ENCODE measurements at regions not wholly inside any gene's neighbourhood (a gene's known extent, or its start where the extent isn't known, plus 50 kb on each side); places are given as distances from the start of the nearest gene placed in this dataset.

DNA sequence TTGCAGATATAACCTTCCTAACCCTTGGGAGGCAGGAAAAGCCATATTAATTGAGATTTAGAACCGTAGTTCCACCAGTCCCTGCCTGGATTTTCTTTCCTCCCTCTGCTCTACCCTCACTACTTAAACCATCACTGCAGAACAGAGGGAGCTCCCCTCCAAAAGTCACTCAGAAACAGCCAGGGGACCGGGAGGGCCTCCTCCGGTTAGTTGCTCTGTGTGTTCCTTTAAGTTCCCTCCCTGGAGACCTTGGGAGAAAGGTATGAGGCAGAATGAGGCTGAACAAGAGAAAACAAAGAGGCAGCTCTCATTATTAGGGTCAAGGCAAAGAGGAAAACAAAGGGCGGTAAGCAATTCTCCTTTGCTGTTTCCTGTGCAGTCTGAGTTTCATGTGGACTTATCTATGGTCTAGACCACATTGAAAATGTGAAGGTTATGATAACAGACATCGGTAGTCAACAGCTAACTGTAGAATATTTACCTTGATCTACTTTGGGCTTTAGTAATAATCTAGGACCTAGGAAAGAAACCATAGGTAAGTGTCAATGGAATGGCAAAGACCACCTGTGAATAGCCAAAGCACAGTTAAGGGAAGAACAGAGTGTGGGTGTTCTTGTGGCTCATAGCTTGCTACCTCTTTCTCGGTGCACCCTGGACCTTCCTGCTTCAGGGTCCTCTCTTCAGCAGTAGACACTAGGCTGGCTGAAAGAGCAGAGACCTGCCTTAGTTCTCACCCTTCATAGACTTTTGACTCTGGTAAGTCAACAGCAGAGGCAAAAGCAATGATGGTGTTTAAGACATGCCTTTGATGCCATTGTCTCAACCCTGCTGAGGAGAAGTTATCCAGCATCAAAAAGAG is 250.9 kb upstream of the CITED2 start:
- DNase-seq = no peak

DNA sequence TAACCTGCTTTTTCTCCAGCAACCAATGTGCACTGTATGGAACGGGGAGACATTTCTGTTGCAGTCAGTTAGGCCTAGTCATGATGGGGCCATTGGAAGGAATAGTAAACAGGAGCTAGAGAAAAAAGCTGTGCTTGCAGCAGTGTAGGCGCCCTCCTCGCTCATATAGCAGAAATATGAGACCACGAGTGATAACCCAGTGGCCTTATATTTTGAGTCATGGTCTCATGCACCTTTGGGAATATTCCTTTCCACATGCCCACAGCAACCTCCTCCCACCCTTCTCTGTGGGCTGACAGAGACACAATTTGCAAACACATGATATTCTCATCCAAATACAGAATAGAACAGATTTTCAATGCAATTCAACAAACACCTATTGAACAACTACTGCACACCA is 248.9 kb upstream of the CITED2 start:
- DNase-seq = no peak

DNA sequence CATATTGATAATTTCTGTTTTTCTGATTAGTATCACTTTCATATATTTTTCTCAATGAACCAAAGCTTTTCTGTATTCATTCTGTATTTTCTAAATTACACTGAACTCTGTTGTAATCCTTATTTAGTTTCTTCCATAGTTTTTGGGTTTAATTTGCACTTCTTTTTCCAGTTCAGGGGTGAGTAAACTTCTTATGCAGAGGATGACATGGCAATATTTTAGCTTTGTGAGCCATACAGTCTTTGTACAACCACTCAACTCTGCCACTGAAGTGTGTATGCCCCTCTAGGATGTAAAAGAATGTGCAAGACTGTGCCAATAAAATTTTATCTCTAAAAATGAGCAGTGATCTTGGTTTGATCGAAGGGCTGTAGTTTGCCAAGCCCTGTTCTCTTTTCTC is 239.0 kb upstream of the CITED2 start:
- no peak for DNase-seq

DNA sequence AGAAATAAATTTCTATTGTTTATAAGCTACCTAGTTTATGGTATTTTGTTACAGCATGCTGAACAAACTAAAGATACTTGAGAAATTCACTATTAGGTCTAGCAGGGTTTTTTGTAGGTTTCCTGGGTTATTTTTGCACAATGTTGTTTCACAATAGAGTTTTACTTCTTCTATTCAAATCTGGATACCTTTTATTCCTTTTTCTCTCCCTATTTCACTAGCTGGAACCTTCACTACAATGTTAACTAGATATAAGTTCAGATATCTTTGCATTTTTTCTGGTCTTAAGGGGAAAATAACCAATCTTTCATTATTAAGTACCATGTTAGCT is 237.7 kb upstream of the CITED2 start:
- no peak for DNase-seq

DNA sequence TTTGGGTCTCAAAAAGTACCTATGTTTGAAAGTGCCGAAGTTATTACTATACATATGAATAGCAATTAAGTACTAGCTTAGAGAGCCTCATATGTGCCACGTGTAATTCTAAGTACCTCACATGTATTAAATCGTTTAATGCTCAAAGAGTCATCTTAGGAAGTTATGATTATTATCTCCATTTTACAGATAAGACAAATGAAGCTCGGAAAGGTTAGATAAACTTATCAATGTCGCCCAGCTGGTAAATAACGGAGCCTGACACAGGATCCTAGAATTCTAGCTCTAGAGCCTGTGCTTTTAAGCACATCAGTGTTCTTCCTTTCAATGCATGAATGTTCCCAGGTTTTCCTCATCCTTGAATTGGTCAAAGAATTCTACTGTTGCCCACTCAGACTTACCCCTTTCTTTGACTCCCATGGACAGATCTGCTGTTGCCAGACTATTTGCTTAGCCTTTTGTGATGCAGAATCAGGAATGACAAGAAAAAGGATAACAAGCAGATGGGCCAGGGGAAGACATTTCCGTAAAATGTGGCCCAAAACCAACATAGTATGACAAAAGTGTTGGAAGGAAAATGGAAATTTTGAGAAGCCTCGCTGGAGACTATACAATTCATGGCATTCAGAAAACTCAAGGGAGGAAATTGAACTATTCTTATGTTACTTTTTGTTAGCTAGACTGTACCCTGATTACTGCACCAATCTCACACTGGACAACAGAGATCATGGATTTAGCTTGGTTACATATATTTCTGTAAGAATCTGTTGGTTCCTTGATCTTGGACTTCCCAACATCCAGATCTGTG is 237.1 kb upstream of the CITED2 start:
- no peak for DNase-seq

DNA sequence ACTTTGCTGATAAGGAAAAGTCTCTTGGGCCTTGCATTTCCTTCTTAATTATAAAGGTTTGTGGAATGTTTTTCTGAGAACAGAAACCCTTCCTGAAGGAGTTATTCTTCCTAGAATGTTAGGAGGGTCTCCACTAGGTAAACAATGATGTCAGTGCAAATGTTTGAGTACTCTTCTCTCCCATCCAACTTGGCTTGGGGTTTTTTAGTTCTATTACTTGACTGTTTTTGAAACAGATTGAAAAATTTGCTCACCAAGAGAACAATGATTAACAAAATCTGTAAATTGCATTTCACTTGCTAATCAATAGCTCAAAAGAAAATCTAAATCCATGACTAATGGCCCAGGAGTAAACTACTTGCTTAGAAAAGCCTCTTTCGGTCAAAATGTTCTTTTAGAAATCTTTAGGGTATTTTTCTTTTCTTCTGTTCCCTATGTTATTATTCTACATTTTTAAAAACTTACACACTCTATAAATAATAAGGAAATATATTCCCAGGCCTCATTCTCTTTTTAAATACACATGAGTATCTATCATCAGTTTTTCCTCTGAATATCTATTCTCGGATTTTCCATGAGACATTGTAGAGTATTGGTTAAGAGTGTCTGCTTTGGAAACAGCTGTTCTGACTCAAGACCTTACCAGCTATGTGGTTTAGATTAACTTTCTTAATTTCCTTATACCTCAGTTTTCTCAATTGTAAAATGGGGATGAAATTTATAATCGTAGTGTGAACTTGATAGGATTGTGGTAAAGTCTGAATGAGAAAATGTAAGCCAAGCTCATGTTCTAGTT is 234.2 kb upstream of the CITED2 start:
- no peak for DNase-seq

DNA sequence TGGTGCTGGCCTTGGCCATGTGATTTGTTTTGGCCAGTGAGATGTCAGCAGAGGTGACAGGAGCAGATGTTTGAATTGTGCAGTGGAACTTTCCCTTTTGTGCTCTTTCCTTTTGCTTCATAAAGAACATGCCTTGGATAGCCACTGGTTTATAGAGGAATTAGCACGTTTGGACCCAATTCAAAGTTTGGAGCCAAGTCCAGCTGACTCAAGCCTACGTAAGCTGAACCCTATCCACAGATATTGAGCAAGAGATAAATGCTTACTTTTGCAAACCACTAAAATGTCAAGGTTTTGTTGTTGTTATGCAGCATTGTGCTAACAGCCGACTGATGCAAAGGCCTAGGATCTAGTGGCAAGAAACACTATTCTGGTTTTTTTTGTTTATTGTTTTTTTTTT is 230.9 kb upstream of the CITED2 start:
- no peak for DNase-seq

DNA sequence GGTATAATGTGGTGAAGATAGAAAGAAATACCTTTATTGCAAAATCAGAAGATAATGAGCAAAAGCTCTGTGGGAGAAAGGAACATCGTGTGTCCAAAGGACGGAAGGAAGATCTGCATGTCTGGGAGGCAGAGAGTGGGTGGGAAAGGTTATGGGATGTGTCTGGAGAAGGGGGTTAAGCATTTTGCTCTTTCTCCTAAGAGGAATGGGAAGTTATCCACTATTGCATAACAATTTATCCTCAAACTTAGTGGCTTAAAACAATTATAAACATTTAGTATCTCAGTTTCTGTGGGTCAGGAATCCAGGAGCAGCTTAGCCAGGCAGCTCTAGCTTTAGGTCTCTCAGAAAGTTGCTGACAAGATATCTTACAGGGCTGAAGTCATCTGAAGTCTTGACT is 229.1 kb upstream of the CITED2 start:
- no peak for DNase-seq

DNA sequence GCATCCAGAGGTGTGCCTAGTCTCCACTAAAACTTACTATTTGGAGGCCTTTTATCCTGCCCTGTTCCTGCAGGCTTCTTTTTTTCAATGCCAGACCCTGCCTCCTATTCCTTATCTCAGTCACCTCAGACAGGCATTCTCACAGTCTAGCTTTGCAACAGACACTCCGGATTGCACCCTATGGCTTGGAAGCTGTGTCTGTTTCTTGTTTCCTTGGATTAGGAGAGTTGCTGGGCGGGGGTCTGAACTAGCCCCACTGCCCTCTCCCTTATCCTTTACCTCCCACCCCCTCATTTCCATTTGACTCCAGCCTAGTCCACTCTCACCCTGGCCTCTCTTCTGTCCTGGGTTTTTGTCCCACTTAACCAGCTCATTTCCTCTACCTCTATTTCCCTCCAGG is 228.1 kb upstream of the CITED2 start:
- DNase-seq = no peak

DNA sequence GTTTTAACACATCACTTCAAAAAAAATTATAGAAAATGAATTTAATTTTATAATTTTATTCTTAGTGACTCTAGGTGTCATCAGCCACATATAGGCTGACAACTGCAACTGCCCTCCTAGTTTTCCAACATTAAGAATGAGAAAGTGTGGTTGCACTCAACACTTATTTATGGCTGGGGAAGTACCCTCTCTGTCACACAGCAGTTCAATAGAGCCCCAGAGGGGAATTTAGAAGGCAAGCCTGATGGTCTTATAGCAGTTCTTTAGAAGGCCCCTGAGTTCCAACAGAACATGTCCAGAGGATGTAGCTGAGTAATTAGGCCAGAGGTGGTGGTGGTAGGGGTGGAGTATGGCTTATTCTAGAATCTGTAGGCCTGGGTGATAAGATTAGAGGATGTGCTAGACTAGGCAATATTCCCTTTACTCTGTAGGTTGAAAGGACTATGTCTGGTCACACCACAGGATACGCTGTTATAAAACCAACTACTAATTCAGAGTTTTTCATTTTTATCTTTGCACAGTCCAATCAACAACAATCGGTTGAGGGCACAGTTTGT is 226.5 kb upstream of the CITED2 start:
- no peak for DNase-seq

DNA sequence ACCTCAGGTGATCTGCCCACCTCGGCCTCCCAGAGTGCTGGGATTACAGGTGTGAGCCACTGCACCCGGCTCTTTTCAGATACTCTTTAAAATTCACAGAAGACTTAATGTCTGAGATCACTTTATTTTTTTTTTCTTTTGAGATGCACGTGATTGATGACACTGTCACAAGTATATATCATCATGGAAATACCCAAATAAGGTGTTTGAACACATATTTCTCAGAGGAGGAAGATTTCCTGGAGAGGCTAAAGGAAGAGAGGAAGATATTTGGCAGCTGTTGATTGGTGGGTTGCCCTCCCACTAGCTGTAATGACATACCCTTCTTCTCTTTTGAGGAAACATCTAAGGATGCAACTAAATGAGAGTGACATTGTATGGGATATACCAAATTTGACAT is 225.9 kb upstream of the CITED2 start:
- no peak for DNase-seq

DNA sequence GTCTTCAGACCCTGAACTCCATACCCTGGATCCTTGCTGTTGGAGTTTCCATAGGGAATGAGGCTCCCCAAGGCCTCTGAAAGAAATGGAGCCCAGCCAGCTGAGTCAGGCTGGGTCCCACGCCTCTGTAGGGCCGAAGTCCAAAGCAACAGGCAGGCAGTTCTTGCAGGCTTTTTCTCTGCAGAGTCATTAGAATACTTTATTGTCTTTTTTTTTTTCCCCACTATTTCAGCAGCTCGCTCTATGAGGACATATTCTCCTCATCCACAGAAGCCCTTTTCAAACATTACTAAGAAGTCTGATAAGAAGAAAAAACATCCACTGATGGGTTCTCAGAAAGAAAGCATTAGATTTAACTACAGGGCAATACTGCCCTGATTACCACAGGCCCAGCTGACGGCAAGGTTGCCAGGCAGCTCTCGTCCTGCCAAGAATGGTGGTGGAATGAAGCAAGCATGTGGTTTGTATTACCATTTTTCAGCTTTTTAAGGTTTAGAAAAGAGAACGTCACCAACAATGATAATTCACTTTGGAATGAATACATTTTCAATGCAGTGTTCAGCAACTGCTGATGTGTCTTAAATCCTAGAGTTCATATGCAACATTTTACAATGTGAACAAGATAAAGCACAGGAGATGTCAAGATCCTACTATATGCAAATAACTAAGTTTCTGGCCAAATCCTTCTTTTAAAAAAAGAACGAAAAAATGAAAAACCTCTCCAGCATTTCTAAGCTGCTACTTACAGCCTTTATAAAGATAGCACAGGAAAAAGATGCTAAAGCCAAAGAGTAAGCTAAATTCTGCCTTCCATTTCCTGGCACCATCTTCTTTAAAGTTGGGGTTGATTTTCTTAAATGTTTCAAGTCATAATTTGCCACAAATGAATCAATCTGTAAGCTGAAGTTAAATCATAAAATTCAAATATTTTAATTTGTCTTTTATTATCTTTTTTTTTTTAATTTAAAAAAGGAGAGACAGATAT is 223.6 kb upstream of the CITED2 start:
- DNase-seq = no peak

DNA sequence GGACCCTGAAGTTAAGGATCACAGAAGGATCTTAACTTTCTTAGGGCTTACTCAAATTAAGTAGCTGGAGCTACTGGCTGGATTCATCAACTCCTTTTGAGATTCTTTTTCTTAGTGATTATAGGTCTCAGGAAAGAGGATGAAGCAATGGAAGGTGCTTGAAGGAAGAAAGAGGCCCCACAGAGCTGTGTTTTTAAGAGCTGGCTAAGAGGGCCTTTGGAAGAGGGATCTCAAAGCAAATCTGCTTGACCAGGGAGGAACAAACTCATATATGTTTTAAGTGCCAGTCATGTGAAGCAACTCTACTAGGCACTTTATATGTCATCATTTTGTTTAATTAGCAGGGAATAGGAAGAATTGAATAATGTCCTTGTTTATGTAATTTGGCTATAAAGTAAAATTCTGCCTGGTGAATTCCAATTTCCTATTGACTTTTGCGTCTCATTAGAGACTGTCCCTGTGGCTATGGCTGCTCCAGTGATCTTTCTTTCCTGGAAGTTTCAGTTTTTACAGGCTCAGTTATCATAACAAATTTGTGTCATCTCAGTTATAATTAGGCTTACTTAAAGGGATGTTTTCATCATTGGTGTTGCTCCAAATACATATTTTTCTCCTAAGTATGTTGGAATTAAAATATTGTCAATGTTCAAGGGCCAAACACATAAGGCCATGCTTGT is 222.8 kb upstream of the CITED2 start:
- no peak for DNase-seq

DNA sequence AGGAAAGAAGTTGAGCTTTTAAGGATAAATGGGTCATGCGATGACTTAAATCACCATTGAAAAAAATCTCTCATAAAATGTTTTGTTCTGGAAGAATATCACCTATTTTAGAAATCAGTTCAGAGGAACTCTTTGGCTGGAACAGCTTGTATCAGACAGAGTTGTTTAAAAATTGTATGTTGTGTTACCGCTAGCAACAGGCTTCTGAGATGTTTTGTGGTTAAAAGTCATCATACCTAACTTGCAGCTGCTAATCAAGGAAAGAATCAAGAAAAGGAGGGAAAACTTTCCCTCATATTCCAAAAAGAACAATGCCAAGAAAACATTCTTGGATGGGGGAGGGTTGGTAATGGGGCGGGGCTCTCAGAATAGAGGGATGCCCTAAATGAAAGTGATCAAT is 220.7 kb upstream of the CITED2 start:
- no peak for DNase-seq

DNA sequence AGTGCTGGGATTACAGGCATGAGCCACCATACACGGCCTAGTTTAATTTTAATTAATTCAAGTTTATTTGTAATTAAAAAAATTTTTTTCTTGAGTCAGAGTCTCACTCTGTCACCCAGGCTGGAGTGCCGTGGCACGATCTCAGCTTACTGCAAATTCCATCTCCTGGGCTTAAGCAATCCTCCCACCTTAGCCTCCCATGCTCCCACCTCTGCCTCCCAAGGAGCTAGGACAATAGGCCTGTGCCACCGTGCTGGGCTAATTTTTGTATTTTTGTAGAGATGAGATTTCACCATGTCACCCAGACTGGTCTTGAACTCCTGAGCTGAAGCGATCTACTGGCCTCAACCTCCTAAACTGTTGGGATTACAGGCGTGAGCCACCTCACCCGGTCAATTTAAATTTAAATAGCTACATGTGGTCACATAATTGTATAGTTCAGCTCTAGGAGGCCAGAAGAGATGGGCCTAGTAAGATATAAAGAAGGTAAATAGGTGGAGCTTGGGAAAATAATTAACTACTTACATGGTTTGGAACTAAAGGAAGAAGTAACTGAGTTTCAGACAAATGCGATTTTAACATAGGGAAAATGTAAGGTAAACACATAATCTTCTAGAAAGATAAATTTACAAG is 220.0 kb upstream of the CITED2 start:
- DNase-seq = no peak

DNA sequence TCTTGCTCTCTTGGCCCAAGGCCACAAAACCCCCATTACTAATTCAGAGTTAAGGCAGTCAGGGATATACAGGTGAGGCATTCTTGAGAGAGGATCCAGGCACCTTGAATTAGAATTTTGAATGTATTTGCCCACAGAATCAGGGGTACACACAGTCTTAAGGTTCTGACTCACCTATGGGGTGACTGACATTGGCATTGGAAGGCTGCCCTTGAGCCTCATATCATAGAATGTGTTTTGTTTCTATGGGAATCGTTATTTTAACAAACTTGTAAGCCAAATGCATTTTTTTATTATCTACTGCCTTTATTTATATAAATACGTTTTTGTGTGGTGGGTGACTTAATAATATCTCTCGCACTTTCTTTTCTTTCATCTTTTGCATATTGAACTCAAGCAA is 218.6 kb upstream of the CITED2 start:
- DNase-seq = no peak

DNA sequence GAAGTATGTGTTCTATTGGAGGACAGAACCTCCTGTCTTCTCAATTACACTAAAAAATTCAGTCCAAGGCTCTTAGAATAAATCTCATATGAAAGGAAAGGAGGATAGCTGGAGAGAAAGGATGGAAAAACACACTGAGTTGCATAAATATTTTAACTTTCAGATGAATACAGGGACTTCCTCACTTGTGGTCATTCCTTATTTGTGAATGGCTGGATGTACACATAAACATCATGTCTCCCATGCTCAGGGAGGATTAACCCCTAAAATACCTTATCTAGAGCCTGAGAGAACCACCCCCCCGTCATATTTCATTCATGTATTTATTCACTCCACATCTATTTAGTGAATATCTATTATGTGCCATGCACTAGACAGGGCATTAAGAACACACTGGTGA is 217.6 kb upstream of the CITED2 start:
- DNase-seq = no peak

DNA sequence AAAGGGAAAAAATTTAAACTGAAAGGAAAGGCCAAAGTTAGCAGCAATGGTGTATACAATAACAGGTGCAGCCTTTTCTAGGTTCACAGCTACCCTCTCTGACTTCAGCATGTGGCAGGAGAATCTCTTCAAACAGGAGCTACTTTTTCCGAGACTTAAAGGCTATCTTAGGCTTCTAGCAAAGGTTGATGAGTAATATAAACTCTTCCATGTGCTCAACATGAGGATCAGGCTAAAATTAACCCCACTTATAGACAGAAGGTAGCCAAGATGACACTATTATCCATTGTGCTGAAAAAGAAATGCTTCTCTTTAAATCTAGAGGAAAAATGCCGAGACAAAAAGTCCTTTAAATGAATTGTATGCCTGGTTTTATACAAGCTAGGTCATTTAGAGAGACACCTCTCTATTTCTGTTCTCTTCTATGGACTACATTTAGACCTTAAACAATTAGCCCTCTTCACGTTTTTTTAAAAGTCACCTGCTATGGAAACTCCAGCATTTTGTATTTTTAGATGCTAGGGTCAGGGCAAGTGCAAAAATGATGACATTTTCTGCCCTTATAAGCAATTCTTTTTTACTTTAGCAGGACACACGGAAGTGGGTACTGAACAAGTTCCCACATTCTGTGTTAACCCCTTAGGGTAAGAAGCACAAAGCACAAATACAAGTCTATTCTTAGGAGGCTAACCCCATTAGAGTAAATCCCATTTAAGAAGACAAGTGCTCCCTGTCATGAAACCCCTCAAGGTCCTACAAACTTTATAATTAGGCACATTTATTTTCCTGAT is 216.8 kb upstream of the CITED2 start:
- no peak for DNase-seq

DNA sequence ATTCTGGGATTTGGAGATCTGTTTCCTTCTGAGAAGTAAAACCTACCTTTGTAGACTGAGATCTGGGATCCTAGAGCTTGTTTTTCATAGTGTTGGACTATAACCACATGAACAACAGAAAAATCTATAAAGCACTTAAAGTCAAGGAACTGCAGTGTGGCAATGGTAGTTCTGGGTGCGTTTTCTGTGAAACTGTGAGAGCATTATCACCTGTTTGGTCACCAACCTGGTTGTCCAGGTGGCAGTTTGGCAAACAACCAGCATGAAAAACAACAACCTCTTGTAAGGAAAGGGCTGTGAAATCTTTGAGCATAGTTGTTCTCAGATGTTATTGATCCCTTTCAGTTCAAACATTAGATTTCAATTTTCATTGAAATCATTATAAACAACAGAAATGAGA is 215.8 kb upstream of the CITED2 start:
- no peak for DNase-seq

Measured in activated T-cell treated with anti-CD3 and anti-CD28 coated beads for 4 hours (primary cell).